ENCODE measurements at regions not wholly inside any gene's neighbourhood (a gene's known extent, or its start where the extent isn't known, plus 50 kb on each side); places are given as distances from the start of the nearest gene placed in this dataset.
A peak's percentile ranks its signal among the peaks of the same experiment; 100 is the strongest.

DNA sequence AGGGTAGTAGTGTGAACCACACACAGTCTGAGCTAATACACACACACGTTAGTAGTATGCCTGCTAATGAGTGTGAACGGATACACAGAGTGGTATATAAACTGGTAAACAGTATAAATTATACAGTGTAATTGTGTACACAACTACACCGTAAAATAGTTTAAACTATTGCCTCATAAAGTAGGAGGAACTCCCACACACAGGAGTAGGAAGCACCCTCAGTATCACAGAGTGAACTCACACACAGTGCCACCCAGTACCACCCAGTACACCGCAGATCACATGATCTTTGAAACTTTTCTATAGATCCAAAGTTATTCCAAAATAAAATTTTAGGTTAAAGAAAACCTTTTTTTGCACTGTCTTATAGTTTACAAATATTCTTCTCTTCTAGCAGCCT is 275.1 kb downstream of the ADGRA3 start (continued):
- TF ChIP-seq POLR2A (IDR thresholded peaks at IDR 0.05; ENCODE audit: low read depth, low read length), result no peak
- no peak for TF ChIP-seq HCFC1 (IDR thresholded peaks at IDR 0.05; ENCODE audit: low read length)
- TF ChIP-seq FOXM1 (IDR thresholded peaks at IDR 0.05; ENCODE audit: low read depth, low read length), result no peak
- TF ChIP-seq ZNF217 (IDR thresholded peaks at IDR 0.05), result no peak
- no peak for TF ChIP-seq STAT1 (conservative IDR thresholded peaks at IDR 0.05)
- TF ChIP-seq SRF (IDR thresholded peaks at IDR 0.05; ENCODE audit: low read depth in 2 of 2, low read length in 2 of 2), result no peak

DNA sequence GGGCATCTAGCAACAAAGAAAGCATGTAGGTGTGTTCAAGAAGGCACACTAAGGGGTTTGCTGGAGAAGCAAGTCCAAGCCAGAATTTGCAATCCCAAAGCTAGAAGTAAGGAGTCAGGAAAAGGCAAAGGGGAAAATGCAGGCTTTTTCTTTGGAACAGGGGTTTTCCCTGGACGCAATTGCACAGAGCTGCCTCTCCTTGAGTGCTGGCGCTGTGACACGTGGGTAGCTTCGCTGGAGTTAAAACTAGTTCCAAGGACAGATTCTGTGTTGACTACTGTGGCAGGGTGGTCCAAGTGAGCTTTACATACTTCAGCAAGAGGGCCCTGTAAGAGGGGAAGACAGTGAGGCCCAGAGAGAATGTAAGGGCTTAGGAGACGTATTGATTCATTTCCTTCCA is 277.1 kb downstream of the ADGRA3 start:
- TF ChIP-seq, protein P1, sequence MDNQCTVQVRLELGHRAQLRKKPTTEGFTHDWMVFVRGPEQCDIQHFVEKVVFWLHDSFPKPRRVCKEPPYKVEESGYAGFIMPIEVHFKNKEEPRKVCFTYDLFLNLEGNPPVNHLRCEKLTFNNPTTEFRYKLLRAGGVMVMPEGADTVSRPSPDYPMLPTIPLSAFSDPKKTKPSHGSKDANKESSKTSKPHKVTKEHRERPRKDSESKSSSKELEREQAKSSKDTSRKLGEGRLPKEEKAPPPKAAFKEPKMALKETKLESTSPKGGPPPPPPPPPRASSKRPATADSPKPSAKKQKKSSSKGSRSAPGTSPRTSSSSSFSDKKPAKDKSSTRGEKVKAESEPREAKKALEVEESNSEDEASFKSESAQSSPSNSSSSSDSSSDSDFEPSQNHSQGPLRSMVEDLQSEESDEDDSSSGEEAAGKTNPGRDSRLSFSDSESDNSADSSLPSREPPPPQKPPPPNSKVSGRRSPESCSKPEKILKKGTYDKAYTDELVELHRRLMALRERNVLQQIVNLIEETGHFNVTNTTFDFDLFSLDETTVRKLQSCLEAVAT (IDR thresholded peaks at IDR 0.05), result no peak
- H3K79me2 ChIP-seq (ENCODE audit: control insufficient read depth, insufficient read depth, low read length), result no peaks in the 10 kb centered on the region
- in situ Hi-C loops (cut with MboI), result no loop called here
- H3K27ac ChIP-seq (ENCODE audit: control insufficient read depth, insufficient read depth), result no peak overlapping the region
- ATAC-seq (peak; percentile 31; the same call in 1 of the 3 replicates), DNase-seq (ENCODE audit: low read depth, low spot score) (no peak), FAIRE-seq (no peak)
- no peak overlapping the region for H3K4me2 ChIP-seq (ENCODE audit: control insufficient read depth, insufficient read depth)
- ChIA-PET RAD21 (ENCODE audit: unreplicated experiment) (interaction anchor here (1.1 to 2.0 kb wide), 3 partner anchors 118 to 369 kb away, joined by 3 to 9 read pairs (median 5); no protein-coding TSS in a partner anchor), SMC1A (ENCODE audit: uncharacterized antibody, unreplicated experiment) (interaction anchor here (0.6 to 3.0 kb wide), 5 partner anchors 116 to 1465 kb away, joined by 3 to 17 read pairs (median 3); no protein-coding TSS in a partner anchor), CTCF (interaction anchor here (0.7 to 3.7 kb wide), 5 partner anchors 27 to 162 kb away, joined by 3 to 30 read pairs (median 3); no protein-coding TSS in a partner anchor), POLR2A (no interaction called here)
- no peaks in the 10 kb centered on the region for H3K4me1 ChIP-seq (ENCODE audit: control insufficient read depth, insufficient read depth, low read length)
- no peaks in the 10 kb centered on the region for H3K36me3 ChIP-seq (ENCODE audit: control insufficient read depth in 2 of 2, insufficient read depth in 2 of 2, low read length in 1 of 2)
- 26% methylated on average over 5 of the region's 5 CpGs for WGBS (ENCODE audit: insufficient coverage, insufficient replicate concordance, low lambda C conversion rate, missing lambda C conversion rate)
- H3K4me3 ChIP-seq, result no peak overlapping the region
- no peaks in the 10 kb centered on the region for H4K20me1 ChIP-seq (ENCODE audit: control insufficient read depth, insufficient read depth)
- intact Hi-C loops (cut with micrococcal nuclease; ENCODE audit: unreplicated experiment), result loop anchor here (2.0 to 5.0 kb wide), 3 partner anchors 119 to 454 kb away; partner anchors contain the start of gene GBA3
- BruUV-seq (replicated peaks), result no TSS peak
- H3K9me3 ChIP-seq (replicated peaks; ENCODE audit: control insufficient read depth, insufficient read depth, low read length), result no peaks in the 10 kb centered on the region
- H3K9ac ChIP-seq (ENCODE audit: control insufficient read depth, insufficient read depth, low read length), result no peak overlapping the region
- H3K27me3 ChIP-seq (replicated peaks in 1 of 2; ENCODE audit: control insufficient read depth in 2 of 2, insufficient read depth in 2 of 2, low read length in 1 of 2), result no peaks in the 10 kb centered on the region
- H2AFZ ChIP-seq (ENCODE audit: control insufficient read depth, low read depth, low read length), result no peak overlapping the region
